HG03196 (cell line): ENCODE measurements at regions not wholly inside any gene's neighbourhood (a gene's known extent, or its start where the extent isn't known, plus 50 kb on each side); places are given as distances from the start of the nearest gene placed in this dataset.
"Not testable (repeated sequence)": the region's sequence is repeated elsewhere in the genome, so short reads cannot be mapped to it uniquely, and the experiment has no call there.

ENCODE experiments used
- ATAC-seq: cut with Tn5 transposase; IDR thresholded peaks from one replicate; pipeline ENCODE4 v1.9.1; 2021; ENCODE audit not compliant: unreplicated experiment

DNA sequence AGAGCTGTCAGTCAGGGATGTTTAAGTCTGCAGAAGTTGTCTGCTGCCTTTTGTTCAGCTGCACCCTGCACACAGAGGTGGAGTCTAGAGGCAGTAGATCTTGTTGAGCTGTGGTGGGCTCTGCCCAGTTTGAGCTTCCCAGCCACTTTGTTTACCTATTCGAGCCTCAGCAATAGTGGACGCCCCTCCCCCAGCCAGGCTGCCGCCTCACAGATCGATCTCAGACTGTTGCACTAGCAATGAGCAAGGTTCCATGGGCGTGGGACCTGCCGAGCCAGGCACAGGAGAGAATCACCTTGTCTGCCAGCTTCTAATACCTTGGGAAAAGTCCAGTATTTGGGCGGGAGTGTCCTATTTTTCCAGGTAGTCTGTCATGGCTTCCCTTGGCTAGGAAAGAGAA lies 225.1 kb upstream of the RASA1 start:
- no peak for ATAC-seq

GRCh38 chr5:87048156-87048555 lies 219.5 kb upstream of the RASA1 start:
- no peak for ATAC-seq

DNA sequence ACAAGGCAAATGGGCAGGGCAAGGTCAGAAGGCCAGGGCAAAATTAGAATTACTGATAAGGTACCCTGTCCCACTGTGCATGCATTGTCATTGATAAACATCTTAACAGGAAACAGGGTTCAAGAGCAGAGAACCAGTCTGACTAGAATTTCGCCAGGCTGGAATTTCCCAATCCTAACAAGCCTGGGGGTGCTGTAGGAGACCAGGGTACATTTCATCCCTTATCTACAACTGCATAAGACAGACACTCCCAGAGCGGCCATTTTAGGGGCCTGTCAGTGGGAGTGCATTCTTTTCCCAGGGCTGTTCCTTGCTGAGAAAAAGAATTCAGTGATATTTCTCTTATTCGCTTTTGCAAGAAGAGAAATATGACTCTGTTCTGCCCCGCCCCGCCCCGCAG lies 218.7 kb upstream of the RASA1 start:
- not testable (repeated sequence) for ATAC-seq

DNA sequence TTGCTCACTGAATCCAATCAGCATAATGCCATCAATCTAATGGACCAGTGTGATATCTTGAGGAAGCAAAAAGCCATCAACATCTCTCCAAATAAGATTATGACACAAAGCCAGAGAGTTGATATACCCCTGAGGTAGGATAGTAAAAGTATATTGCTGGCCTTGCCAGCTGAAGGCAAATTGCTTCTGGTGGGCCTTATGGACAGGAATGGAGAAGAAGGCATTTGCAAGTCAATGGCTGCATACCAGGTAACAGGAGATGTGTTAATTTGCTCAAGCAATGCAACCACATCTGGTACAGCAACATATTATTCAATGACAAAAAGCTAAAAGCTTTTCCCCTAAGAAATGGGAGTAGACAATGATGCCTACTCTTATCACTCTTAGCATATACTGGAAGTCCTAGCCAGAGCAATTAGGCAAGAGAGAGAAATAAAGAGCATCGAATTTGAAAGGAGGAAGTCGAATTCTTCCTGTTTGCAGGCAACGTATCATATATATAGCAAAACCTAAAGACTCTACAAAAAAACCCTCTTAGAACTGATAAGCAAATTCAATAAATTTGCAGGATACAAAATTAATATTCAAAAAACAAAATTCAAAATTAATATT lies 216.1 kb upstream of the RASA1 start:
- ATAC-seq, result no peak

DNA sequence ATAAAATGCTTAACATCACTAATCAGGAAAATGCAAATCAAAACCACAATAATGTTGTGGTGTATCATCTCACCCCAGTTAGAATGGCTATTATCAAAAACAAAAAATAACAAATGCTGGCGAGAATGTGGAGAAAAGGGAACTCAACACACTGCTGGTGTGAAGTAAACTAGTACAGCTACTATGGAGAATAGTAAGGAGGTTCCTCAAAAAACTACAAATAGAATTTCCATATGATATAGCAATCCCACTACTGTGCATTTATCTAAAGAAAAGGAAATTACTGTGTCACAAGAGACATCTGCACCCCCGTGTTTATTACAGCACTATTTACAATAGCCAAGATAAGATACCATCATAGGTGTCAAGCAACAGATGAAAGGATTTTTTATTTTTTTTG lies 214.5 kb upstream of the RASA1 start:
- no peak for ATAC-seq

GRCh38 chr5:87054821-87055220 lies 212.9 kb upstream of the RASA1 start:
- no peak for ATAC-seq

GRCh38 chr5:87061046-87061445 lies 206.6 kb upstream of the RASA1 start:
- ATAC-seq, result no peak

GRCh38 chr5:87069311-87069710 lies 198.4 kb upstream of the RASA1 start:
- ATAC-seq, result no peak

DNA sequence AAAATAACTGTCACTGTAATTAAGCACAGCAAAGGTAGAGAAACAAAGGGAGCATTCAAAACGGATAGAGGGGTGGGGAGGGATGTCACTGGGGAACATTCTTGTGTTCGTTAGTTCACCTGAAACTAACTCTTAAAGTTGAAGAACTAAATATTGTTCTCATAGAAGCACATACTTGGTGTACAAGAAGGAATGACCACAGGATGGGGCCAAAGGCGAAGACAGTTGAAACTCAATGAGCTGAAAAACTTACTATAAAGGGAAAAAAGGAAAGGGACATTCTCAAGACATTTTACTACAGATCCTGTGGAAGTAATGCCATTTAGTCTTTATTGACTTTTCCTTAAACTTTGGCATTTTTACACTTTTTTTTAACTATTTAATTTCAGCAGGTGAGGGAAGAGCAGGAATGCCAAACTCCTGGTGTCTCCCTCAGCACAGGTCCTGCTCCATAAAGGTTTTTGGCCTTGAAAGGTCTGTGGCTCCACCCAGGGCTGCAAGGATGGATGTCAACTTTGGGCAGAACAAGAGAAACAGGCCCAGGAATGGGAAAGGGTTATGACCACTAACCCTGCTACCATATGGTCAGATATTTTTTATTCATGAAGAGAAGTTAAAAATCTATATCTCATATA lies 197.6 kb upstream of the RASA1 start:
- ATAC-seq, result no peak

- ATAC-seq, result no peak
Observed at GRCh38 chr5:87074072-87074471, 193.6 kb upstream of the RASA1 start.

DNA sequence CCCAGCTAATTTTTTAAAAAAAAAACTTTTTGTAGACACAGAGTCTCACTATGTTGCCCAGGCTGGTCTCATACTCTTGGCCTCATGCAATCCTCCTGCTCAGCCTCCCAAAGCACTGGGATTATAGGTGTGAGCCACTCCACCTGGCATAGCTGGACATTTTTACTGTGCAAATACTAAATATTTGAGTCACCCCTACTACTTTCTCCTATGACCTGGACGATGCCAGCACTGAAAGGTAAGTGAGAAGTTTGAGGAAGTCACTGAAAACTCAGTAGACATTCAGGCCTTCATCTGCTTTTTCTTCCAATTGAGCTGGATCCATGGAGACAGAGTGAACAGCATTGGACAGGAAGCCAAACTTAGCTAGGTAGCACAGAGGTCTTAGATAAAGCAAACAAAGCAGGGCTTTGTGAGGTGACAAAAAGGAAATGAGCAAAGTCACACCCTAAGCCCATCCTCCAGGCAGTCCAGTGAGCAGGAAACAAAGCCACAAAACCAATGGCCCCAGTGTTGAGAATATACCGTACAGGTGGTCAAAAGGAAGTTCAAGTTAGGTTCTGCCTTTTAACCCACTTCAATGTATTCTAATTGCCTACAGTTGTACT lies 192.6 kb upstream of the RASA1 start:
- peak; percentile 98 for ATAC-seq

DNA sequence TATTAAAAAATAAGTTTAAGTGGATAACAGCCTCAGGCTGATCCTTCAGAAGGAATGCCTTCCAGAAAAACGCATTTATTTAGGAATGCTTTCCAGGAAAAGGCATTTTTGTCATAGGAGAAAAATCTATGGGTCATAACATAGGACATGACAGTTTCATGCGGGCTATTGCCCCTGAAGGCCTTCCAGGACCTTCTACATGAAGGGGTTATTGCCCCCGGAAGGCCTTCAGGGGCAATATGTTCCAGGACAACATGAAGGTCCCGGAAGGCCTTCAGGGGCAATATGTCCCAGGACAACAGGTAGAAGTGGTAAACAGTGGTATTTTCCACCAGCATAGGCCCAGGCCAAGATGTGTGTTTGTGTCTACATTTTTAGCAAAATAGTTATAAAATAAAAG lies 191.3 kb upstream of the RASA1 start:
- ATAC-seq, result no peak

GRCh38 chr5:87076931-87077330 lies 190.8 kb upstream of the RASA1 start:
- ATAC-seq, result no peak

GRCh38 chr5:87079219-87079618 lies 188.5 kb upstream of the RASA1 start:
- no peak for ATAC-seq

DNA sequence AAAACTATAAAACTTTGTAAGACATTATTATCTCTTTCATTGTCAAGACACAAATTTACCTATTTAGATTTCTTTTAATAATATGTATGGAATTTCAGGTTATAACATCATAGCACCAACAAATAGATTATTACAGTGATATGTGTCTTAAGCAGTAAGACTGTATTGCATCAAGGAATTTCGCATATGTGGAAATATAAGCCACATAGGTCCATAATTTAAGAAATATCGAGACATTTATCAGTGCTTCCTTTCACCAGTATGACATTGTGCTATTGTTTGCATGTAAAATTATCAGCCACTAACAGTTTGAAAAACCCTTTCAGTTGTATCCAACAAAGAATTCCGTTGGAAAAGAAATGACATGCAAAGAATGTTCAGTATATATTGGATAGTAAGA lies 186.7 kb upstream of the RASA1 start:
- no peak for ATAC-seq

- ATAC-seq, result peak; percentile 91
Observed at GRCh38 chr5:87081511-87082372, 185.9 kb upstream of the RASA1 start.

GRCh38 chr5:87094347-87094746 lies 173.3 kb upstream of the RASA1 start:
- no peak for ATAC-seq

DNA sequence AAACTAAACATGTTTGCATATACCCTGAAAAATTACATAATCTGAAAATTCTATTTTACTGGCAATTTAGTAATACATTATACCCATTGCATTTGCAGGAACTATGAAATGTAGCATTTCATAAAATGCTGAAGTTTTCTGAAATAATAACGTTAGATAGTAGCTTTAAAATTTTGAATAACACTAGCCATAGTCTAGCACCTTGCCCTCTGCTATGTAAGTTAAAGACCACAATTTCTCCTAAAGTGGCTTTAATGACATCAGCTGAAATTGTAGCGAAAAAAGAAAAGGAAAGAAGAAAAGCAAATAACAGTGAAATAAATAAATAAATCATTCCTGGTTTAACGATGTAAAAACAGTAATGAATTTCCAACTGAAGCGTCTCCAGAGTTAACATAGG lies 172.8 kb upstream of the RASA1 start:
- ATAC-seq, result no peak

- ATAC-seq, result no peak
Observed at GRCh38 chr5:87095787-87096186, 171.9 kb upstream of the RASA1 start.

GRCh38 chr5:87097664-87098063 lies 170.0 kb upstream of the RASA1 start:
- ATAC-seq, result no peak

GRCh38 chr5:87099291-87099839 lies 168.3 kb upstream of the RASA1 start:
- ATAC-seq, result no peak
